H9 (cell line): ENCODE measurements at regions not wholly inside any gene's neighbourhood (a gene's known extent, or its start where the extent isn't known, plus 50 kb on each side); places are given as distances from the start of the nearest gene placed in this dataset.

Experiments
- DNase-seq: peaks from one replicate; pipeline ENCODE4 v3.0.0-alpha.2; 2017
- H2AFZ ChIP-seq: one replicate; pipeline ENCODE4 v1.6.1; 2013; ENCODE audit warnings: mild to moderate bottlenecking, low read length, control low read depth, moderate library complexity
- H2AK5ac ChIP-seq: 2 replicates; pipeline ENCODE4 v1.6.1; 2013; ENCODE audit warnings: low read length, control low read depth, mixed read lengths; ENCODE audit not compliant: insufficient read length
- H2BK120ac ChIP-seq: one replicate; pipeline ENCODE4 v1.6.1; 2013; ENCODE audit warnings: low read depth, mild to moderate bottlenecking, low read length, control low read depth, inconsistent platforms; ENCODE audit not compliant: poor library complexity, severe bottlenecking
- H2BK12ac ChIP-seq: 2 replicates; pipeline ENCODE4 v1.6.1; 2013; ENCODE audit warnings: low read length, control low read depth, mixed read lengths, low read depth; ENCODE audit not compliant: insufficient read length
- H2BK15ac ChIP-seq: 2 replicates; pipeline ENCODE4 v1.6.1; 2013; ENCODE audit warnings: low read depth, low read length, control low read depth
- H2BK20ac ChIP-seq: one replicate; pipeline ENCODE4 v1.6.1; 2013; ENCODE audit warnings: low read depth, mild to moderate bottlenecking, low read length, control low read depth, inconsistent platforms; ENCODE audit not compliant: poor library complexity, severe bottlenecking
- H2BK5ac ChIP-seq: 2 replicates; pipeline ENCODE4 v1.6.1; 2013; ENCODE audit warnings: low read length, control low read depth, mixed read lengths; ENCODE audit not compliant: insufficient read length
- H3K14ac ChIP-seq: 2 replicates; pipeline ENCODE4 v1.6.1; 2013; ENCODE audit warnings: low read length, control low read depth; ENCODE audit not compliant: insufficient read depth
- H3K18ac ChIP-seq: 2 replicates; pipeline ENCODE4 v1.6.1; 2013; ENCODE audit warnings: low read depth, mild to moderate bottlenecking, mixed read lengths, low read length, control low read depth; ENCODE audit not compliant: insufficient read length
- H3K23ac ChIP-seq: 2 replicates; pipeline ENCODE4 v1.6.1; 2013; ENCODE audit warnings: low read length, control low read depth, mixed read lengths, low read depth; ENCODE audit not compliant: insufficient read length
- H3K23me2 ChIP-seq: 2 replicates; pipeline ENCODE4 v1.6.1; 2013; ENCODE audit warnings: low read depth, mild to moderate bottlenecking, mixed read lengths, low read length, control low read depth; ENCODE audit not compliant: insufficient read length, poor library complexity, severe bottlenecking
- H3K27ac ChIP-seq: 2 replicates; pipeline ENCODE4 v1.5.1; 2013; ENCODE audit warnings: low read length, control low read depth, mixed read lengths, low read depth; ENCODE audit not compliant: insufficient read length
- H3K27me3 ChIP-seq: 2 replicates; pipeline ENCODE4 v1.6.1; 2013; ENCODE audit warnings: low read length, control low read depth, inconsistent platforms; ENCODE audit not compliant: insufficient read depth
- H3K4ac ChIP-seq: 2 replicates; pipeline ENCODE4 v1.6.1; 2013; ENCODE audit warnings: low read depth, mild to moderate bottlenecking, control low read depth, inconsistent platforms, low read length, moderate library complexity
- H3K4me1 ChIP-seq: 2 replicates; pipeline ENCODE4 v1.6.1; 2013; ENCODE audit warnings: low read length, control low read depth, inconsistent platforms; ENCODE audit not compliant: insufficient read depth
- H3K4me2 ChIP-seq: 2 replicates; pipeline ENCODE4 v1.6.1; 2013; ENCODE audit warnings: low read length, control low read depth, mixed read lengths; ENCODE audit not compliant: insufficient read length, insufficient read depth
- H3K56ac ChIP-seq: 2 replicates; pipeline ENCODE4 v1.6.1; 2013; ENCODE audit warnings: low read depth, mild to moderate bottlenecking, mixed read lengths, low read length, control low read depth; ENCODE audit not compliant: insufficient read length
- H3K79me1 ChIP-seq: 2 replicates; pipeline ENCODE4 v1.6.1; 2013; ENCODE audit warnings: low read depth, mild to moderate bottlenecking, moderate library complexity, low read length, control low read depth, inconsistent platforms; ENCODE audit not compliant: insufficient read depth, poor library complexity, severe bottlenecking
- H3K79me2 ChIP-seq: 2 replicates; pipeline ENCODE4 v1.6.1; 2013; ENCODE audit warnings: low read length, control low read depth, inconsistent platforms; ENCODE audit not compliant: insufficient read depth
- H3K9ac ChIP-seq: 2 replicates; pipeline ENCODE4 v1.6.1; 2013; ENCODE audit warnings: low read length, control low read depth, mixed read lengths; ENCODE audit not compliant: insufficient read length; ENCODE audit errors: extremely low read depth
- H3K9me3 ChIP-seq: one replicate; pipeline ENCODE4 v1.6.1; 2013; ENCODE audit warnings: low read depth, low read length, inconsistent platforms; ENCODE audit not compliant: control insufficient read depth
- H3T11ph ChIP-seq: one replicate; pipeline ENCODE4 v1.6.1; 2013; ENCODE audit warnings: mild to moderate bottlenecking, low read length, control low read depth, inconsistent platforms
- H4K20me1 ChIP-seq: one replicate; pipeline ENCODE4 v1.6.1; 2013; ENCODE audit not compliant: control insufficient read depth, insufficient read length, insufficient read depth
- H4K5ac ChIP-seq: 2 replicates; pipeline ENCODE4 v1.6.1; 2013; ENCODE audit warnings: low read depth, mild to moderate bottlenecking, mixed read lengths, low read length, control low read depth; ENCODE audit not compliant: insufficient read length
- H4K8ac ChIP-seq: replicated peaks from 2 replicates; pipeline ENCODE4 v1.6.1; 2013; ENCODE audit warnings: low read length, control low read depth, mixed read lengths, low read depth; ENCODE audit not compliant: insufficient read length
- H4K91ac ChIP-seq: 2 replicates; pipeline ENCODE4 v1.6.1; 2013; ENCODE audit warnings: low read depth, mild to moderate bottlenecking, moderate library complexity, mixed read lengths, low read length, control low read depth; ENCODE audit not compliant: insufficient read length
- H3K27ac Mint-ChIP-seq, 3 experiments: 2 replicates in 2 of 3; 3 replicates in 1 of 3; pipeline ENCODE4 v1.8.0; 2020 to 2021; ENCODE audit warnings: mixed read lengths in 3 of 3, mild to moderate bottlenecking in 1 of 3, moderate library complexity in 1 of 3
- H3K27me3 Mint-ChIP-seq: 2 replicates; pipeline ENCODE4 v1.8.0; 2021; ENCODE audit warnings: low read depth, mild to moderate bottlenecking, moderate library complexity, mixed read lengths
- H3K36me3 Mint-ChIP-seq, 3 experiments: 2 replicates in 2 of 3; 3 replicates in 1 of 3; pipeline ENCODE4 v1.8.0; 2020 to 2021; ENCODE audit warnings: low read depth in 3 of 3, mixed read lengths in 3 of 3; ENCODE audit not compliant: insufficient read depth in 1 of 3
- H3K4me1 Mint-ChIP-seq, 2 experiments: 2 replicates each; pipeline ENCODE4 v1.8.0; 2020; ENCODE audit warnings: mixed read lengths in 2 of 2
- H3K4me3 Mint-ChIP-seq, 2 experiments: 2 replicates in 1 of 2; 3 replicates in 1 of 2; pipeline ENCODE4 v1.8.0; 2020 to 2021; ENCODE audit warnings: mild to moderate bottlenecking in 2 of 2, mixed read lengths in 2 of 2, moderate library complexity in 1 of 2
- H3K9me3 Mint-ChIP-seq, 2 experiments: 2 replicates in 1 of 2; 3 replicates in 1 of 2; pipeline ENCODE4 v1.8.0; 2020; ENCODE audit warnings: mild to moderate bottlenecking in 2 of 2, mixed read lengths in 2 of 2, moderate library complexity in 1 of 2
- CTCF ChIP-seq: fragments of 200-600 bp; sonication (generic); conservative IDR thresholded peaks from 3 replicates; pipeline ENCODE4 v1.8.0; 2021; ENCODE audit warnings: antibody characterized with exemption, mild to moderate bottlenecking
- WGBS: extraction: QIAGEN DNeasy Blood & Tissue Kit; methylation state at CpG from one replicate; pipeline ENCODE4 v1.1.7; 2013; ENCODE audit warnings: missing lambda C conversion rate, low lambda C conversion rate, mixed read lengths; ENCODE audit not compliant: insufficient read length; ENCODE audit errors: extremely low coverage; 5-methylcytosine and 5-hydroxymethylcytosine counted together

DNA sequence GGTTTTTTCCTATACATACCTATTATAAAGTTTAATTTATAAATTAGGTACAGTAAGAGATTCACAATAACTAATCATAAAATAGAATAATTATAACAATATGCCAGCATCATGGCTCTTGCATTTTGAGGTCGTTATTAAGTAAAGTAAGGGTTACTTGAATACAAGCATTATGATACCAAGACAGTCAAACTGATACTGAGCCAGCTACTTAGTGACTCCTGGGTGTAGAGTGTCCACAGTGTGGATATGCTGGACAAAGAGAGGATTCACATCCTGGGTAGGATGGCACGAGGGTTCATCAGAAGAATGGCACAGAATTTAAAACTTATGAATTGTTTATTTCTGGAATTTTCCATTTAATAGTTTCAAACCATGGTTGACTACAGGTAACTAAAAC, 157.2 kb upstream of the IL12A start:
- H3T11ph ChIP-seq: no peak overlapping the region
- no peak overlapping the region for H3K14ac ChIP-seq
- Mint-ChIP-seq H3K4me3 (no peak overlapping the region), H3K27ac (no peak overlapping the region), H3K36me3 (no peaks in the 10 kb centered on the region), H3K9me3 (no peaks in the 10 kb centered on the region), H3K4me1 (no peaks in the 10 kb centered on the region), H3K27me3 (no peaks in the 10 kb centered on the region)
- H4K8ac ChIP-seq: no peak overlapping the region
- H2BK120ac ChIP-seq: no peak overlapping the region
- no peak for DNase-seq
- H2AFZ ChIP-seq: no peak overlapping the region
- no peak overlapping the region for H3K56ac ChIP-seq
- H2BK12ac ChIP-seq: no peak overlapping the region
- H3K9me3 ChIP-seq: no peaks in the 10 kb centered on the region
- no peaks in the 10 kb centered on the region for H3K4me1 ChIP-seq
- H4K91ac ChIP-seq: no peak overlapping the region
- no peaks in the 10 kb centered on the region for H3K79me1 ChIP-seq
- no peak overlapping the region for H3K27ac ChIP-seq
- no CpG with 5 or more reads among the region's 2 CpGs for WGBS
- H4K20me1 ChIP-seq: no peaks in the 10 kb centered on the region
- no peak overlapping the region for H2BK20ac ChIP-seq
- H2BK15ac ChIP-seq: no peak overlapping the region
- H3K27me3 ChIP-seq: no peaks in the 10 kb centered on the region
- TF ChIP-seq CTCF: no peak
- no peak overlapping the region for H3K18ac ChIP-seq
- no peaks in the 10 kb centered on the region for H3K79me2 ChIP-seq
- no peak overlapping the region for H2AK5ac ChIP-seq
- H3K23ac ChIP-seq: no peak overlapping the region
- H3K4ac ChIP-seq: no peak overlapping the region
- H3K9ac ChIP-seq: no peak overlapping the region
- H4K5ac ChIP-seq: no peak overlapping the region
- H2BK5ac ChIP-seq: no peak overlapping the region
- no peak overlapping the region for H3K4me2 ChIP-seq
- no peaks in the 10 kb centered on the region for H3K23me2 ChIP-seq
